Globus pallidus (tissue), 1 donor: ENCODE measurements at regions not wholly inside any gene's neighbourhood (a gene's known extent, or its start where the extent isn't known, plus 50 kb on each side); places are given as distances from the start of the nearest gene placed in this dataset.
"Not testable (repeated sequence)": the region's sequence is repeated elsewhere in the genome, so short reads cannot be mapped to it uniquely, and the experiment has no call there.

Experiments used
- DNase-seq: peaks from one replicate; pipeline ENCODE4 v3.0.0-alpha.2; 2015; ENCODE audit warnings: low spot score

GRCh38 chr1:157325220-157325619 lies 187.0 kb upstream of the ETV3 start:
- no peak for DNase-seq

GRCh38 chr1:157321972-157322371 lies 183.8 kb upstream of the ETV3 start:
- not testable (repeated sequence) for DNase-seq

- DNase-seq: no peak
These were observed 181.4 kb upstream of the ETV3 start for GRCh38 chr1:157319567-157319966.

GRCh38 chr1:157317229-157317628 lies 179.0 kb upstream of the ETV3 start:
- DNase-seq: not testable (repeated sequence)

GRCh38 chr1:157315544-157315943 lies 177.3 kb upstream of the ETV3 start:
- DNase-seq: no peak

- DNase-seq: no peak
These were observed 176.2 kb upstream of the ETV3 start for GRCh38 chr1:157314408-157314807.

- no peak for DNase-seq
These were observed 175.1 kb upstream of the ETV3 start for GRCh38 chr1:157313240-157313807.

GRCh38 chr1:157312082-157312812 lies 174.1 kb upstream of the ETV3 start:
- DNase-seq: no peak

- no peak for DNase-seq
These were observed 173.5 kb upstream of the ETV3 start for GRCh38 chr1:157311730-157312081.

GRCh38 chr1:157310805-157311729 lies 172.9 kb upstream of the ETV3 start:
- DNase-seq: not testable (repeated sequence)

- DNase-seq: no peak
These were observed 172.2 kb upstream of the ETV3 start for GRCh38 chr1:157310401-157310800.

- no peak for DNase-seq
These were observed 169.3 kb upstream of the ETV3 start for GRCh38 chr1:157307491-157307890.

- no peak for DNase-seq
These were observed 168.7 kb upstream of the ETV3 start for GRCh38 chr1:157306896-157307295.

- no peak for DNase-seq
These were observed 166.1 kb upstream of the ETV3 start for GRCh38 chr1:157304271-157304670.

- no peak for DNase-seq
These were observed 164.5 kb upstream of the ETV3 start for GRCh38 chr1:157302724-157303123.

GRCh38 chr1:157302199-157302497 lies 164.0 kb upstream of the ETV3 start:
- DNase-seq: no peak

GRCh38 chr1:157301477-157302198 lies 163.4 kb upstream of the ETV3 start:
- DNase-seq: no peak

GRCh38 chr1:157294387-157295145 lies 156.4 kb upstream of the ETV3 start:
- DNase-seq: not testable (repeated sequence)

GRCh38 chr1:157292809-157293564 lies 154.8 kb upstream of the ETV3 start:
- no peak for DNase-seq

GRCh38 chr1:157292302-157292701 lies 154.1 kb upstream of the ETV3 start:
- no peak for DNase-seq

- DNase-seq: no peak
These were observed 152.9 kb upstream of the ETV3 start for GRCh38 chr1:157291083-157291482.
